HG03469 (cell line): ENCODE measurements at regions not wholly inside any gene's neighbourhood (a gene's known extent, or its start where the extent isn't known, plus 50 kb on each side); places are given as distances from the start of the nearest gene placed in this dataset.

Source experiments
- ATAC-seq: cut with Tn5 transposase; IDR thresholded peaks from one replicate; pipeline ENCODE4 v1.9.1; 2021; ENCODE audit warnings: mild to moderate bottlenecking, moderate library complexity, moderate number of reproducible peaks; ENCODE audit not compliant: unreplicated experiment

DNA sequence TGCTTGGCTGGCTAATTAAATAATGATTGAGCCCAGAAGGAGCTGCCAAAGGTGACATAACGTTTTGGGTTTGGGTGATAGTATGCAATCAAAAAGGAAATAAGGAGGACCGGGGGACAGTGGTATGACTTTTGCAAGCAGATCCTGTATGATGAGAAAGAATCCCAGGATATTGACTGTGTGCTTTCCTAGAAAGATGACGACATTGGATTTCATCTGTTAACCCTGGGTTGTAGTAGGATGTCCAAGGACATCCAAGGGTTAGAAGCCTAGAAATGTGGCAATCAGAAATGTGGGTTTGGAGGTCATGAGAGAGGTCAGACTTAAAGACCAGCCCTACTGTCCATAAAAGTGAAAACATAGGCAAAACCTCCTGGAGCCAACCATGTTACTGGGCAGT, 50.3 kb upstream of the HMHB1 start:
- ATAC-seq = no peak

DNA sequence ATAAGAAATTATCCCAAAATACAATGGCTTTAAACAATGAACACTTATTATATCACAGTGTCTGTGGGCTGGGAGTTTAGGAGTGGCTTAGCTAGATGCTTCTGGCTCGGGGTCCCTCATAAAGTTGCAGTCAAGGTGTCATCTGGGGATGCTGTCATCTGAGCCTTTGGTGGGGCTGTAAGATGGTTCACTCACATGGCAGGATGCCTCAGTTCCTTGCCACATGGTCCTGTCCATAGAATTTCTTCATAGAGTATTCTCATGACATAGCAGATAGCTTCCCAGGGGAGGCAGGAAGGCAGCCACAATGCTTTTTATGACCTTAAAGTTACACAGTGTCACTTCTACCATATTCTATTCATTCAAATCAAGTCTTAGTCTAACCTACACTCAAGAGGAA, 51.2 kb upstream of the HMHB1 start:
- no peak for ATAC-seq

DNA sequence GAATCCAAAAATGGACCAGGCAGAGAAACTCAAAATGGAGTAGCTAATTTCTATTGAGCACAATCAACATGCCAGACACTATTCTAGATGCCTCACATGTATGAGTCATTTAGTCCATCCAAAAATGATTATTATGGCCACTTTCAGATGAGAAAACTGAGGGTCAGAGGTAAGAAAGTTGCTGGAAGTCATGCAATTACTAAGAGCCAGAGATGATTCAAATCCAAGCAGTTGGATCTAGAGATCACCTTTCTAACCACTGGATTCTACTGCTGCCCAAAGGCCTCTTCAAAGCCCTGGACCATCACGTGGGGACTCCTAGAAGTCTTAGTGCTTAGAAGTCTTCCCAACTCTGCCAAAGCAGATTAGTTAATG, 51.8 kb upstream of the HMHB1 start:
- peak; percentile 39 for ATAC-seq

DNA sequence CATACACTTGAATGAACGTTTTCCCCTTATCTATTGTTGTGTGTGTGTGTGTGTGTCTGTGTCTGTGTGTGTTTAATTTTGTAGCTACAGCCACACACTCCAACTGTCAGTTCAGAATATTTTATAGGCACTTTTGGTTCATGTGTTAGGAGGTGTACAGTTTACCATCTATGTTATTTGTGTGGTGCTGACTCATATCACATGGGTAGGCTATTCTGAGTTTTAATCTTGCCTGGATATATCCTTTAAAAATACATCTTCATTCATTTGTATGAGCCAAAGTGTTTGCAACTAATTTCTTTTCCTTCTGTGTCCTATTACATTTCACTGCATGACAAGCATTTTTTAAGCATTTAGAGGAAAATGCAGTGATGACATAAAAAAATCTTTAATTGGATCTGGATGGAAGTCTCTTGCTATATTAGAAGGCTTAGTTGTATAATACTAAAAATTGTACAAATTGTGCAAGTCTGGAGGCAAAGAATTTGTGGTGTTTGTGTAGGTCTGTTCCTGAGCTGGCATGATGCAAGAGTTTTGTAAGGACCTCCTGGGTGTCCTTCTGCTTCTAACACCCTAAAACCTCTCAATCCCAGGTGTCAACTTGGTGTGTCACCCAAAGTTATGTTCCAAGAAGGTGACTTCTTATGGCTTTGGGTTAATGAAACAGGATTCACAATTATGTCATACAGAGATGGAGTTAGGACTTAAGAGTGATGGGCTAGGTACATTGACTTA, 52.4 kb upstream of the HMHB1 start:
- no peak for ATAC-seq

DNA sequence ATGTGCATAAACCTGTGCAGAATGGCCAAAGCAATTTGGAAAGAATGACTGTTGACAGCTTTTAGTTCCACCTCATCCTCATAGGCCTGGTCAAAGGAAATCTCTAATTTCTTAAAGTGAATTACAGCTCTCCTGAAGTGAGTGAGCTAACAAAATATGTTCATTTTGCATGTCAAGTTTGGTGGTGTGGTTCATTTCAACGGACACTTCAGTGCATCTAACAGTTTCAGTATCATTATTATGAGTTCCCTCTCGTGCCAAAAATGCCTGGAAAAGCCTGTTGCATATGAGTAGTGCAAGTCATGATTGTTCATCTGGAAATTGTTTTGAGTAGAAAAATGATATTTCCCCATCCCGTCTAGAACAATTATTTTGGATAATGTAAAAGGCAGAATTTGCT, 53.2 kb upstream of the HMHB1 start:
- ATAC-seq = peak; percentile 50

DNA sequence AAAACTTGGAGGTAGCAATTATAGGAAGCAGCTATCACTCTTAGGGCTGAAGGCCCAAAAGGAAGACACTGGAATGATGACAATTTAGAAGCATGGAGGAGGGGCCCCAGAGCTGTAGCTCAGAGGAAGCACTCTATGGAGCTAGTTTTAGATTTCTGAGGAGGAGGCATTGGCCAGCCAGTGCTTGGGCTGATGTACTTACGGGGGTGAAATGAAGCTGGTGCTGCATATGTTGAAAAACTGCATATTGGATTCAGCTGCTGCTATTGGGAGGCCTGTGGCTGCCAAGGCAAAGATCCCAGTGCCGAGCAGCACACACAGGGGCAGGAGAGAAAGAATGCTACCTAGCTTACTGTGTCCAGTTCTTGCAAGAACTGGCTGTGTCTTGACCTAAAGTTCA, 53.9 kb upstream of the HMHB1 start:
- no peak for ATAC-seq

DNA sequence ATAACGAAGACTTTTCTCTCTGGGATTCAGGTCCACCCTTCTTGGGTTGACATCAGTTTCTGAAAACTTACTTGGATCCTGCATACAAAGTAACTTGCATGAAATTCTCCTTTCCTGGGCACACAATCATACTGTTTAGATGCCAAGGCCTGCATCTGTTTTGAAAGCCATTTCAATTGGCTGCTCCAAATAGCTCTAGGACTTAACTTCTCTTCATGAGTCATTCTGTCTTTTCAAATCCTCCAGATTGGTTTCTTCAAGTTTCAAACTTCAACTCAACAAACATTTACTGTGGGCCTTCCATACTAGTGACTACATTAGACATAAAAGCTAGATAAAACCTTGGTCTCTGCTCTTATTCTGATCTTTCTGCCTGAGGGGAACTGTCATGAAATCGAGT, 54.8 kb upstream of the HMHB1 start:
- ATAC-seq = no peak

DNA sequence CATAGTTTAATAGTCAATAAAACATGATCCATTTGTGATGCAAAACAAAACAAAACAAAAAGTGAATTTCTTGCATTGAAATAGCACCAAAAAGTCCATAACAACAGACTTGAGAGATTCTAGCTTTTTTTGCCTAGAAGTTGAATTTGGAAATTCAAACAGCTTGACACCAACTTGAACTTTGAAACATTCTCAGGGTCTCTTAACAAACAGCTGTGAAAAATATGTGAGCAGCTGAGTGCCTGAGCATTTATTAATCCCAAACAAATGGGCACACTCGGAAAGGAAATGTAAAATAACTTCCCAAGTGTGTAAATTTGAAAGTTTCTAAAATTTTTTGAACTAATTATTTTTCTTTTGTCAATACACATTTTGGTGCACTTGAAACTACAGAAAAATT, 56.0 kb upstream of the HMHB1 start:
- ATAC-seq = no peak

DNA sequence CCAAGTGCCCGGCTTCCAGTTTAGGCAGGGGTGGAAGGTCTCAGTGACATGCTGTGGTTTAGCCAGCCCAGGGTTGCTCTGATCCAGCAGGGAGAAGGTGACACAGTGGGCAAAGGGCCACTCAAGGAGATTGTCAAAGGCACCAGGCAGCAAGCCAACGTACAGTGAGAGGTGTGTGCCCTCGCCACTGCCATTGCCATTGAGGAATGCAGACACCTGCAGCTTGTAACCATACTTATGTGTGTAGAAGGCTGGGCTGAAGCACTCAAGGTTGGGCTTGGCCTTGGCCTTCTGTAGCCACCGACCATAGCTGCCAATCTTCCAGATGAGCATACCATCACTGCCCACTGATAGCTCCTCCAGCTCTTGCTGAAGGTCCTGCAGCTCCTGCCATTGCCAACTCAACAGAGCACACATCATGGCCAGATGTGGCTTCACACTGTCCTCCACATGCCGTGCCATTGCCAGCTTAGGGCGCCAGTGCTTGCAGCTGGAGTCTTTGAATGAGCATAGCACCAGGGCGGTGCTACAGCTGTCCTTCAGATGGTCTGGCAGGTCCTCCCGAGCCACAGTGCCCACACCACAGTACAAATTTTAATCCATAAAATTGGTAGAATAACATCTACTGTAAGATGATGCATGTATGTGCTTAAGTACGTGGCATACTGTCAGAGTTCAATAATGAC, 59.7 kb upstream of the HMHB1 start:
- no peak for ATAC-seq

DNA sequence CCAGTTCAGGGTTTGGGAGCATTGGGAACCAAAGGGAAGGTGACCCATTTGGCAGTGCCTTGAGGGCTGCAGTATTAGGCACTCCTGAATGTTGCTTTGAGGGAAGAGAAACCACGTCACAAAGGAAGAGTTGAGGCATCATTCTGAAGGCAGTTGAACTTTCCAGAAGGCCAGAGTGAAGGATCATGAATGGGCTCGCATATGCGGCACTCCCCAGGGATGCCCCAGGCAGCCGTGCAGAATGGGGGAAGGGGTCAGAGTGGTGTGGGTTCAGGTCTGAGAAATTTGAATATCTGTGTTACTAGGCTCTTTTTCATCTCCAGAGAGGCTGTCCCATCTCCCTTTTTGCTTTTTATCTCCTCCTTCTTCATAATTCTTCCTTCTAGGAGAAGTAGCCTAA, 60.6 kb upstream of the HMHB1 start:
- ATAC-seq = no peak

DNA sequence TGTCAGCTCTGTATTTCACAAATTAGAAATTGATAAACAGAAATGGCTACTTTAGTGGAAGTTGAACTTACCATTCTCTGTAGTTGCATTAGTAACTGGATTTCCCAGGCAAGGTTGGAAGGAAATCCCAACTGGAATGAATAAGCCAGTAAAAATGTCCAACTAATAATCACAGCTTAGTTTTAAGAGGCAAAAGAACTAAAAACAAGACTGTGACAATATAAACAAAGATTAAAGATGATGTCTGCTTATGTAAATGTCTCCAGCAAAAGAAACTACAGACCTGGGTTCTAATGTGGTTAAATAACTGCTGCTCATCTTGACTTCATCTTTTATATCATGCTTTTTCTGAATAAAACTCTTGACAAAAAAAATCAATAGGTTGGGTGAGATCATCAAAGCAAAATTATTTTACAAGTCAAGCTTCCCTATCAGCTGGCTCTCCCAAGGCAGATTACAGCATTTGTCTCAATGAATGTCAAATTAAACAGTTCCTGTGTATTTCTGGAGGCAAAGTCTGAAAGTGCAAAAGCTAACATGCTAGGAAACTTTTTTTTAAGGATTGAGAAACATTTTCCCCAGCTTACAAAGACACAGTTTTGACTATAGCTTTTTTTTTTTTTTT, 62.3 kb upstream of the HMHB1 start:
- no peak for ATAC-seq

DNA sequence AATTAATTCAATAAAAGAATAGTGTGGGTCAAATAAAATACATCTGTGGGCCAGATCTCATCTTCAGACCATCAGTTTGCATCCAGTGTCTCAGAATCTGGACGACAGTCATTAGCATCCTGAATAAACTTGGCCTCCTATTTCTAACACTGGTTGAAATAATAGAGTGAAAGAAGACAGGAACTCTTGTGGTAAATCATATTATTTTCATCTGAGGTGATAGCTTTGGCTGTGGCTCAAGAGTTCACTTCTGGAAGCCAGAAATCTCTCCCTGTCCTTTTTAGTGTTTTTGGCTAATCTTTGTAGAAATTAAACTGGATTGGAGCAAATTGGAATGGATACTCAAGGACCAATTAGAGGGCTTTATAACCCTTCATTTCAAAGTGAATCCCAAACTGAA, 63.4 kb upstream of the HMHB1 start:
- no peak for ATAC-seq

DNA sequence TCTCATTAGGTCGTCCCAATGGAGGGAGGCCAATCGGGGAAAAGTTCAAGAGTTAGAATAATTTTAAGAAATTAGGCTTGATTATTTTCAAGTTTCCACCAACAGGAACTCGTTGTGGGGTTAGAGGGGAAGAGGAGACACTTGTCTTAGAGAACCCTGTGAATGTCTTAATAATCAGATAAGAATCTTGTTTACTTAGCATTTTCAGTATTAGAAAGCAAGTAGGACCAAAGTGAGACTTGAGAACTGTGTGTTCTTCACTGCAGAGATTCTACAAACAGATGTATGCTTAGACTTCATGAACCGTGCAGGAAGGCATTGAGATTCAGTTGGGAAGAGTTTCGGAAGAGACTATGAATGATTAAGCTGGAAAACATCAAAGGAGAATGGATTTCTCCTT, 69.0 kb upstream of the HMHB1 start:
- ATAC-seq = no peak

DNA sequence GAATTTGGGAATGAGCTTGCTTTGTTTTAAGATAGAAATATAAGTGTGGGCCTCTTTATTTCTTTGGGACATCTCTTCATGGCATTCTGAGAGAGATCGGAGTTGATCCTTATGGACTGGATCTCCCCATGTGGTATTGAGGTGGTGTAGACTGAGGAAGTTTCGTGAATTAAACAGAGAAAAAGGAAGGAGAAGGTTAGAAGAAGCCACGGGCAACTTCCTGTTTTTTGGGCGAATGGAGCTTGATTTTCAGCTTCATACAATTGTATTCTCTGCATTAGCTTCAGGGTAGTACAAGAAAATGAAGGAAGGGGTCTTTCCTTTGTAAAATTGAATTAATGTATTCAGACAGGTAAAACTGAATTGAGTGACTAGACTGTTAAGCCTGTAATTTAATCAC, 70.5 kb upstream of the HMHB1 start:
- no peak for ATAC-seq

DNA sequence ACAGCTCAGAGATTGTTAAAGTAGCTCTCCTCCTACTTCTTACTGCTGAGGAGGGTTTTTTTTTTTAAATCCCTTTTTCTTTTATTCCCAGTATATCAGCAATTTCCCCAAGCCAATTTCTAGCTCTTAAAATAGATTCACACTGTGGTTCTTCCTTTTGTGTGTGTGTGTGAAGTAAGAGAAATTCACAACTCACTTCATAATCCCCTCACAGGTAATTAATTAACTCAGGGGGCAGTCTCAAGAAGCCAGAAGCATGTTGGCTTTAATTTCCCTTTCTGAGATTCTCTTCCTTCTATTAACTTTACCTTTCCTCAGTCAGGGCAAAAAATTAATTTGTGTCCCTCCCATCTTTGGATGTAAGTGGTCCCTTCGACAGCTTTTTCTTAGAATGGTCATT, 71.0 kb upstream of the HMHB1 start:
- no peak for ATAC-seq

DNA sequence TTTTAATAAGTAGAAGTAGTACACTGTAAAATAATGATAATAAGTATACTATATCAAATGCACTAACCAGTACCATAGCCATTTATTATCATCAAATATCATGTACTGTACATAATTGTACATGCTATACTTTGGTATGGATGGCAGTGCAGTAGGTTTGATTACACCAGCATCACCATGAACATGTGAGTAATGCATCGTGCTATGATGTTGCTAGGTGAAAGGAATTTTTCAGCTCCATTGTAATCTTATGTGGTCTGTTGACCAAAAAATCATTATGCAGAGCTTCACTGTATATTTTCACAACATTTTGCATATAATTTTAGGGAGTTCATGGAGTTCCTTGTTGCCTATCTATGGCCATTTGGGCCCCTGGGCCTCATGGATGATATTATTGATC, 72.2 kb upstream of the HMHB1 start:
- ATAC-seq = no peak

DNA sequence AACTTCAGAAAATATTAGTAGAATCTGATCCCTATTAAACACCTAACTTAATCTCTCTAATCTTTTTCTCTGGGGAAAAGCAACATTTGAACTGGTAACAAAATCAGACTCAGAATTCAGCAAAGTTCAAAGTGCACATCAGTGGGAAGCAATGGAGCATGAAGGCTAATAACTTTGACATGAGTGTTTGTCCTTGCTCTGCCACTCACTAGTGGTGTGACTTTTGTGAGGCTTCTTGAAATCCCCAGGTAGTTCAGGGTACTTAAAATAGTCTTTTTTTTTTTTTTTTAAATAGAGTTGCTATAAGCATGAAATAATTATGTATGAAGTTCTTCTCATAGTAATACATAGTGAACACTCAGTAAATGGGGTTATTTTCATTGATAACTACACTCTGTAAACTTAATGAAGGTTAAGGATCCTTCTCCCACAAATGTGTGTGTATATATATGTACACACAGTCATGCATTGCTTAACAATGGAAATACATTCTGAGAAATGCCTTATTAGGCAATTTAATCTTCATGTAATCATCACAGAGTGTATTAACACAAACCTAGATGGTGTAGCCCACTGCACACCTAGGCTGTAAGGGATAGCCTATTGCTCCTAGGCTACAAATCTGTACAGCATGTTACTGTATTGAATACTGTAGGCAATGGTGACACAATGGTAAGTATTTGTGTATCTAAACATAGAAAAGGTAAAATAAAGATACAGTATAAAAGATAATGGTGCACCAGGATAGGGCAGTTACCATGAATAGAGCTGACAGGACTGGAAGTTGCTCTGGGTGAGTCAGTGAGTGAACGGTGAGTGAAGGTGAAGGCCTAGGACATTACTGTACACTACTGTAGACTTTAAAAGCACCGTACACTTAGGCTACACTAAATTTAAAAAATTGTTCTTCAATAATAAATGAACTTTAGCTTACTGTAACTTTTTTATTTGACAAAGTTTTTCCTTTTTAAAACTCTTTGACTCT, 73.3 kb upstream of the HMHB1 start:
- no peak for ATAC-seq

DNA sequence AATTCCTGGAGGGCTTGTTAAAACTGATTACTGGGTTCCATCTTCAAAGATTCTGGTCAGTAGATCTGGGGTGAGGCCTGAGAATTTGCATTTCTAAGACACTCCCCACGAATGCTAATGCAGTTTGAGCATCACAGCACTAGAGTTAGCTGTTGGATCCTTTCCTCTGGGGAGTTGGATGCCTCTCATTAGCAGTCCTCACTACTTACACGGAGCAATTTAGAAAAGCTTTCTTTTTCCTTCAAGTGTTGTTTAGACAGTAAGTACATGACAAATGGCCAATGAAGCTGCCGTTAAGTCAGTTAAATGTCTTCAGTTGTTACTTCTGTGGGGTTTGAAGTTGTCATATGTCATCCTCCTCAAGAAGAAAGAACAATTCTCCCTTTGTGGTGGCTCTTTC, 74.9 kb upstream of the HMHB1 start:
- no peak for ATAC-seq

DNA sequence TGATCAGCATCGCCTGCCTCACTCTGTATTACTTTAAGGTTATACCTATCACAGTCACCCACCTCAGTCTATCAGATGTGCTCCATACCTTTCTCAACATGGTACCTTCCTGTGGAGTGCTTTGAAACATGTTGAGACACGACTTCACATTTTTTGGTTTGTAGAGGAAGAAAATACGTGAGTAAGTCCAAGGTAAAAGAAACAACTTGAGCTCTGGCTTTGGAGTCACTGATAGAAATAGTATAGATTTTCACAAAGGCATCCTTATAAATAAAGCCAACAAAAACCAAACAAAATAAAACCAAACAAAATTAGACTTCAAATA, 77.5 kb upstream of the HMHB1 start:
- ATAC-seq = no peak

DNA sequence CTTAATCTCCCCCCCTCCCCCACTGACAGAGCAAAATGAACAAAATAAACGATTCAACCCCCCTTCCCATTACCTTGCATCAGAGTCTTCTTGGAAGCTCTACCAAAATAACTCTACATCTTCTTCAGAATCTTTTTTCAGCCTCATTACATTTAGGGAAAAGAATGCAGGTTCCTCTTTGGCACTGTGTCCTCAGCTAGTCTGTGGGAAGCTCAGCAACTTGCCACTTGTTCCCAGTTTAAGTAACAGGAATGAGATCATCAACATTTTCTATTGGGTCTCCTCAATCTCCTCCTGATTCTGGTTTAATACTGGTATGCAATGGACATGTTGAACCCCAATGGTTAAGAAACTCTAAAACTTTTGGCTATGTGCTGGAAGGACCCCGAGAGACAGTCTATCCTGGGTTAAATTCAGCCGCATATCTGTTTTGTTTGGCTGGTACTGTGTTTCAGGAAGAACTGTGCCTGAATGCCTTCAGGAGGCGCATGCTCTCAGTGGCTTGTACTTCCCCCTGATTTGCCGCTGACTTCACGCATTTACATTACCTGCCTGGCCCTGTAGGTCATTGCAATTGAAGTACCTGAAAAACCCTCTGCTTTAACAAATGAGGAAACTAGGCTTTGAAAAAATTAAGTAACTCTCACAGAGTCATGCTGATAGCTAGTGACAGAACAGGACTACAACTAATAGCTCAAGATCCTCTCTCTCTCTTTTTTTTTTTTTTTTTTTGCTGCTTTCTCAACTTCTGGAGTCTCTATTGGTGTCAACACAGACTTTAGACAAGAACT, 78.1 kb upstream of the HMHB1 start:
- no peak for ATAC-seq

DNA sequence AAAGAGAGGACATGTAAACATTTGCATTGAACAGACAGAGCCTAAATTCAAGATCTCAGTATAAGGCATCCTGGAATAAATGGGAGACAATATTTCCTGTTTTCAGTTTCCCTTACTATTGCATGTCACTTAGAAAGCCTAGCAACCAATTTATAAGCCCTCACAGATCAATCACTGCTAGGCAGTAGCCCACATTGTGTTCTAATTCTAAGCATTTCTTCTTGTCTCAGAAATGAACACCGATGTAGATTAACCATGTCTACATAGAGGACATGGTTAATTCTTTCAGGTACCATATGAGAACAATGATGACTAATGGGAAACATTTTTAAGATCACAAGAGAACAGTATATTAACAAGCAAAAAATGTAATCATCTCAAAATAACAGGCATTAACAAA, 79.6 kb upstream of the HMHB1 start:
- ATAC-seq = no peak
